ENCODE measurements at regions not wholly inside any gene's neighbourhood (a gene's known extent, or its start where the extent isn't known, plus 50 kb on each side); places are given as distances from the start of the nearest gene placed in this dataset.

DNA sequence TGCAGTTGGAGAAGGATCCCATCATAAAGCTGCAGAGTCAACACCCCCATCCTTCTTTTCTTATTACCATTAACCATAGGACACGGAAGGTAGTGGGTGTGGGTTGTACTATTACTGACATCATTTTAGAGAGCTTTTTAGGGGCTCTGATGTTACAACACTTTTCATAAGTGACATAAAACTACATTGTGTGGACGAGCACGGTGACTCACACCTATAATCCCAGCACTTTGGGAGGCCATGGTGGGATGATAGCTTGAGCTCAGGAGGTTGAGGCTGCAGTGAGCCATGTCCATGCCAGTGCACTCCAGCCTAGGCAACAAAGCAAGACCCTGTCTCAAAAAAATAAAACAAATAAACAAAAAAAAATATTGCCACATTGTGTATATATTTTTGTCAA lies 167.1 kb downstream of the DUSP6 start:
- TF ChIP-seq EP300 (IDR thresholded peaks at IDR 0.05; ENCODE audit: borderline replicate concordance): no peak
- no peak for TF ChIP-seq RAD21 (IDR thresholded peaks at IDR 0.05; ENCODE audit: low read depth)
- no peak for TF ChIP-seq EGR1 (IDR thresholded peaks at IDR 0.05)
- TF ChIP-seq TCF12 (IDR thresholded peaks at IDR 0.05; ENCODE audit: low read depth): no peak
- TF ChIP-seq, protein P1, sequence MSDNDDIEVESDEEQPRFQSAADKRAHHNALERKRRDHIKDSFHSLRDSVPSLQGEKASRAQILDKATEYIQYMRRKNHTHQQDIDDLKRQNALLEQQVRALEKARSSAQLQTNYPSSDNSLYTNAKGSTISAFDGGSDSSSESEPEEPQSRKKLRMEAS (IDR thresholded peaks at IDR 0.05): no peak
- TF ChIP-seq, protein P2, sequence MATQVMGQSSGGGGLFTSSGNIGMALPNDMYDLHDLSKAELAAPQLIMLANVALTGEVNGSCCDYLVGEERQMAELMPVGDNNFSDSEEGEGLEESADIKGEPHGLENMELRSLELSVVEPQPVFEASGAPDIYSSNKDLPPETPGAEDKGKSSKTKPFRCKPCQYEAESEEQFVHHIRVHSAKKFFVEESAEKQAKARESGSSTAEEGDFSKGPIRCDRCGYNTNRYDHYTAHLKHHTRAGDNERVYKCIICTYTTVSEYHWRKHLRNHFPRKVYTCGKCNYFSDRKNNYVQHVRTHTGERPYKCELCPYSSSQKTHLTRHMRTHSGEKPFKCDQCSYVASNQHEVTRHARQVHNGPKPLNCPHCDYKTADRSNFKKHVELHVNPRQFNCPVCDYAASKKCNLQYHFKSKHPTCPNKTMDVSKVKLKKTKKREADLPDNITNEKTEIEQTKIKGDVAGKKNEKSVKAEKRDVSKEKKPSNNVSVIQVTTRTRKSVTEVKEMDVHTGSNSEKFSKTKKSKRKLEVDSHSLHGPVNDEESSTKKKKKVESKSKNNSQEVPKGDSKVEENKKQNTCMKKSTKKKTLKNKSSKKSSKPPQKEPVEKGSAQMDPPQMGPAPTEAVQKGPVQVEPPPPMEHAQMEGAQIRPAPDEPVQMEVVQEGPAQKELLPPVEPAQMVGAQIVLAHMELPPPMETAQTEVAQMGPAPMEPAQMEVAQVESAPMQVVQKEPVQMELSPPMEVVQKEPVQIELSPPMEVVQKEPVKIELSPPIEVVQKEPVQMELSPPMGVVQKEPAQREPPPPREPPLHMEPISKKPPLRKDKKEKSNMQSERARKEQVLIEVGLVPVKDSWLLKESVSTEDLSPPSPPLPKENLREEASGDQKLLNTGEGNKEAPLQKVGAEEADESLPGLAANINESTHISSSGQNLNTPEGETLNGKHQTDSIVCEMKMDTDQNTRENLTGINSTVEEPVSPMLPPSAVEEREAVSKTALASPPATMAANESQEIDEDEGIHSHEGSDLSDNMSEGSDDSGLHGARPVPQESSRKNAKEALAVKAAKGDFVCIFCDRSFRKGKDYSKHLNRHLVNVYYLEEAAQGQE (IDR thresholded peaks at IDR 0.05; ENCODE audit: low read depth): no peak
- no peak for TF ChIP-seq CREB1 (IDR thresholded peaks at IDR 0.05; ENCODE audit: low read depth)
- TF ChIP-seq CEBPB (IDR thresholded peaks at IDR 0.05): no peak
- no peak for TF ChIP-seq YY1 (IDR thresholded peaks at IDR 0.05; ENCODE audit: low read depth)
- TF ChIP-seq ZBTB7A (IDR thresholded peaks at IDR 0.05; ENCODE audit: low read depth): no peak
- TF ChIP-seq TEAD4 (IDR thresholded peaks at IDR 0.05): no peak
- TF ChIP-seq FOXM1 (IDR thresholded peaks at IDR 0.05; ENCODE audit: borderline replicate concordance, low read depth): no peak
- TF ChIP-seq, protein P3, sequence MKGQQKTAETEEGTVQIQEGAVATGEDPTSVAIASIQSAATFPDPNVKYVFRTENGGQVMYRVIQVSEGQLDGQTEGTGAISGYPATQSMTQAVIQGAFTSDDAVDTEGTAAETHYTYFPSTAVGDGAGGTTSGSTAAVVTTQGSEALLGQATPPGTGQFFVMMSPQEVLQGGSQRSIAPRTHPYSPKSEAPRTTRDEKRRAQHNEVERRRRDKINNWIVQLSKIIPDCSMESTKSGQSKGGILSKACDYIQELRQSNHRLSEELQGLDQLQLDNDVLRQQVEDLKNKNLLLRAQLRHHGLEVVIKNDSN (IDR thresholded peaks at IDR 0.05): no peak
